Body of pancreas (tissue), 4 donors: ENCODE measurements at regions not wholly inside any gene's neighbourhood (a gene's known extent, or its start where the extent isn't known, plus 50 kb on each side); places are given as distances from the start of the nearest gene placed in this dataset.

Source experiments
- ATAC-seq: fragments of 150-250 bp; one replicate; pipeline ENCODE4 v1.9.1; 2016
- DNase-seq, 4 donors: peaks; one replicate each; pipeline ENCODE4 v3.0.0-alpha.2; 2019
- H3K27ac ChIP-seq, 4 donors: fragments of 200-600 bp; sonication (generic); 1 replicate in 3 of 4; 2 replicates in 1 of 4; pipeline versions ENCODE4 v1.5.1 to v1.6.1; 2016 to 2019; ENCODE audit warnings: mild to moderate bottlenecking in 1 of 4, mixed read lengths in 1 of 4, moderate library complexity in 1 of 4
- H3K27me3 ChIP-seq, 2 donors: fragments of 200-600 bp; sonication (generic); one replicate each; pipeline ENCODE4 v1.6.0; 2016; ENCODE audit warnings: mild to moderate bottlenecking in 1 of 2
- H3K36me3 ChIP-seq, 2 donors: fragments of 200-600 bp; sonication (generic); replicated peaks in 1 of 2; 2 replicates each; pipeline ENCODE4 v1.5.1; 2016; ENCODE audit warnings: low read depth in 2 of 2; ENCODE audit not compliant: insufficient read depth in 1 of 2
- H3K4me1 ChIP-seq: fragments of 200-600 bp; sonication (generic); one replicate; pipeline ENCODE4 v1.6.0; 2016
- H3K4me3 ChIP-seq, 2 donors: fragments of 200-600 bp; sonication (generic); 1 replicate in 1 of 2; 2 replicates in 1 of 2; pipeline ENCODE4 v1.5.1; 2016 to 2019
- H3K9me3 ChIP-seq, 3 donors: fragments of 200-600 bp; sonication (generic); 1 replicate in 2 of 3; 2 replicates in 1 of 3; pipeline ENCODE4 v1.5.1; 2016
- POLR2A ChIP-seq, 3 donors: fragments of 450-650 bp; IDR thresholded peaks; one replicate each; pipeline ENCODE4 v1.6.1; 2016; ENCODE audit warnings: antibody characterized with exemption in 3 of 3, mild to moderate bottlenecking in 2 of 3
- WGBS, 2 donors: methylation state at CpG; one replicate each; pipeline ENCODE4 v1.1.5; 2017; 5-methylcytosine and 5-hydroxymethylcytosine counted together
- intact Hi-C: fragments of 100-400 bp; cut with DNase I; formaldehyde crosslinking; loops from one replicate; pipeline ENCODE4 v1.15.1; 2023
- TF ChIP-seq, protein P1 (sequence below), 7 experiments: fragments of 450-650 bp in 4 of 7; fragments of 200-600 bp in 3 of 7; sonication (generic) in 3 of 7; IDR thresholded peaks; one replicate each; pipeline ENCODE4 v1.5.1; 2016 to 2019; ENCODE audit warnings: antibody characterized with exemption in 7 of 7

DNA sequence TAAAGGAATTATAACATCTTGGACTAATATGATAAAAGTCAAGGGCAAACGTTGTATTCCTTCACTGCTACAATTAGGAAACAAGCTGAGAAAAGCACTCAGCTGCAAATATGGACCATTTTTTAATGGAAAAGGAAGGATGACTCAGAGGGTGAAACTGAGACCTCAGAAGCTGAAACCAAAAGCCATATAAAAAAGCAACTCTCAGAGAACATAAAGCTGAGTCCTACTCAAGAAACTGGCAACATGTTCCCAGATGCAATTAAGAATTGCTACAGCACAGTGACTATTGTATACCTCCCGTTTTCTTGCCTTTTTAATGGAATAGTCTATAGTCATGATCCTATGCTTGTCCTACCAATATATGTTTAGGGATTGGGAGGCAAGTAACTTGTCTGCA, 1106.4 kb upstream of the INTU start:
- Histone ChIP-seq H3K27ac (no peak overlapping the region), H3K4me1 (no peaks in the 10 kb centered on the region), H3K4me3 (no peak overlapping the region), H3K27me3 (no peaks in the 10 kb centered on the region), H3K9me3 (no peaks in the 10 kb centered on the region), H3K36me3 (no peaks in the 10 kb centered on the region)
- ATAC-seq (no peak), DNase-seq (no peak)
- WGBS, 2 donors = 38 to 44% methylated on average over 2 of the region's 2 CpGs
- intact Hi-C loops = no loop called here
- no peak for TF ChIP-seq POLR2A (IDR thresholded peaks at IDR 0.05)
- TF ChIP-seq, protein P1, sequence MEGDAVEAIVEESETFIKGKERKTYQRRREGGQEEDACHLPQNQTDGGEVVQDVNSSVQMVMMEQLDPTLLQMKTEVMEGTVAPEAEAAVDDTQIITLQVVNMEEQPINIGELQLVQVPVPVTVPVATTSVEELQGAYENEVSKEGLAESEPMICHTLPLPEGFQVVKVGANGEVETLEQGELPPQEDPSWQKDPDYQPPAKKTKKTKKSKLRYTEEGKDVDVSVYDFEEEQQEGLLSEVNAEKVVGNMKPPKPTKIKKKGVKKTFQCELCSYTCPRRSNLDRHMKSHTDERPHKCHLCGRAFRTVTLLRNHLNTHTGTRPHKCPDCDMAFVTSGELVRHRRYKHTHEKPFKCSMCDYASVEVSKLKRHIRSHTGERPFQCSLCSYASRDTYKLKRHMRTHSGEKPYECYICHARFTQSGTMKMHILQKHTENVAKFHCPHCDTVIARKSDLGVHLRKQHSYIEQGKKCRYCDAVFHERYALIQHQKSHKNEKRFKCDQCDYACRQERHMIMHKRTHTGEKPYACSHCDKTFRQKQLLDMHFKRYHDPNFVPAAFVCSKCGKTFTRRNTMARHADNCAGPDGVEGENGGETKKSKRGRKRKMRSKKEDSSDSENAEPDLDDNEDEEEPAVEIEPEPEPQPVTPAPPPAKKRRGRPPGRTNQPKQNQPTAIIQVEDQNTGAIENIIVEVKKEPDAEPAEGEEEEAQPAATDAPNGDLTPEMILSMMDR (IDR thresholded peaks at IDR 0.05) = no peak

DNA sequence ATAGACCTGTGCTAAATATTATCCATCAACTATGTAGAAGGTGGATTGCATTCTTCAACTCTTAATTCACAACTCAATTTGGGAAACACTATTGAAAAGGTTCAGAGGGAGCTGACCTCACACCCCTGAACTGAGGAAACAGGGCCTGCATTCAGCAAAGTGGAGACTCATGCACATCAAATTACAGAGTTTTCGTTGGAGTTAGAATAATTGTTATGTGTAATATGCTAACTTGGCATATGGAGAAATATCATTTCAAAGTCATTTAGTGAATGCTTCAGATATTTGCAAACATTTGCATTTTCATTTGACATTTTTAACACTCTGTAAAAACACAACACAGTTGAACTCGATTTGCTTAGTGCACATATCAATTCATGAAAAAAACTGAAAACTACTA, 1102.8 kb upstream of the INTU start:
- Histone ChIP-seq H3K4me3 (no peak overlapping the region), H3K36me3 (no peaks in the 10 kb centered on the region), H3K27ac (no peak overlapping the region), H3K9me3 (no peaks in the 10 kb centered on the region), H3K4me1 (no peaks in the 10 kb centered on the region), H3K27me3 (no peaks in the 10 kb centered on the region)
- WGBS, 2 donors = 50 to 74% methylated on average over 2 of the region's 2 CpGs
- DNase-seq (no peak), ATAC-seq (no peak)
- TF ChIP-seq, protein P1 (IDR thresholded peaks at IDR 0.05) = no peak
- no peak for TF ChIP-seq POLR2A (IDR thresholded peaks at IDR 0.05)
- intact Hi-C loops = no loop called here

DNA sequence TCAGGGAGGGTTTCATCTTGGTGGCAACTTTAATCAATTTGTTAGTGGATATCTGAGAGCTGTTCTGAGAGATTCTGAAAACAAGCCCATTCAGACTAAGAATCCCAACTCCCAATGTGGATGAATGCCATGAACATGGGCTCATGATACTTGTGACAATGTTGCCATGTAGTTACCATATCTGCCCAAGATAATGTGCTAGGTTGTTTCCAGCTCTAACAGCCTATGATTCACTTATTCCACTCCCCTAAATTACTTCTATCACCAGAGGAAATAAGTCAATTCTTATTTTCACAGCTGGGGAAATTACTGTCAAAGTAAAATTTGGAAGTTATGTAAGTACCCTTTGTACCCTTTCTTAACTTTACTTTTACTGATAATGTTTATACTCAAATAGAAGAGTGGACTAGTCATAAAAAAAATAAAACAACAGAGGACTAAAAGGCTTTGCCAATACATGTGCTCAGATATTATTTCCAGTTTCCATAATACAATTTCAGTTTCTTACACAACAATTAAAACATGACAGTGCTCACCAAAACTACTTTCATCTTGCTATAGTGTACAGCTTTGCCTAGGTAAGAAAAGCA, 1101.7 kb upstream of the INTU start:
- intact Hi-C loops = no loop called here
- no peak overlapping the region for H3K27ac ChIP-seq
- H3K4me3 ChIP-seq = no peak overlapping the region
- H3K4me1 ChIP-seq = no peaks in the 10 kb centered on the region
- H3K27me3 ChIP-seq = no peaks in the 10 kb centered on the region
- ATAC-seq = no peak
- TF ChIP-seq, protein P1 (IDR thresholded peaks at IDR 0.05) = no peak
- no peak for TF ChIP-seq POLR2A (IDR thresholded peaks at IDR 0.05)
- no peak for DNase-seq
- H3K36me3 ChIP-seq = no peaks in the 10 kb centered on the region
- H3K9me3 ChIP-seq = no peaks in the 10 kb centered on the region

DNA sequence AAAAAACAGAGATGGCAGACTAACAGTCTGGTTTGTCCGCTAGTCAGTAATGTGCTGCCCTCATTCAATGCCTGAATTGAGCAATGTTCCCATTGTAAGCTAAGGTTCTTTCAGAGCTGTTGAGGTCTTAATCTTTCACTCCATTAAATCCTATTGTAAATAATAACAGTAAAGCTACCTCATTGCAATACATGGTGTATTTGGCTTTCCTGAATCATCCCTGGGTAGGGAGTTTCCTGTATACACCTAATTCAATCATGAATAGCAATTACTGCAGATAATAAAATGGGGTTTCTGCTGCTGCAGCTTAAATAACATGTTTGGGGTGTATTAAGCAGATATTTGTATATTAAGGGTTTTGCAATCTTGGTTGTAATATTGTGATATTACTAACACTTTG, 1100.2 kb upstream of the INTU start:
- no peak for ATAC-seq

More for the DNA sequence above, 1100.2 kb upstream of the INTU start:
- no peaks in the 10 kb centered on the region for H3K36me3 ChIP-seq
- no peaks in the 10 kb centered on the region for H3K27me3 ChIP-seq
- intact Hi-C loops = no loop called here
- H3K27ac ChIP-seq = no peak overlapping the region
- DNase-seq = no peak
- H3K4me3 ChIP-seq = no peak overlapping the region
- H3K4me1 ChIP-seq = no peaks in the 10 kb centered on the region
- TF ChIP-seq, protein P1 (IDR thresholded peaks at IDR 0.05) = no peak
- no peak for TF ChIP-seq POLR2A (IDR thresholded peaks at IDR 0.05)
- no peaks in the 10 kb centered on the region for H3K9me3 ChIP-seq
- 86 to 94% methylated on average over 1 of the region's 1 CpG for WGBS, 2 donors
